Neural crest cell (in vitro differentiated cells): ENCODE measurements at regions not wholly inside any gene's neighbourhood (a gene's known extent, or its start where the extent isn't known, plus 50 kb on each side); places are given as distances from the start of the nearest gene placed in this dataset.

Experiments
- DNase-seq: peaks from one replicate; pipeline ENCODE4 v3.0.0; 2021; ENCODE audit warnings: low read depth, mixed read lengths, low spot score
- H3K27ac Mint-ChIP-seq: one replicate; pipeline ENCODE4 v1.8.0; 2021; ENCODE audit warnings: mild to moderate bottlenecking, mixed read lengths; ENCODE audit not compliant: unreplicated experiment
- H3K27me3 Mint-ChIP-seq: 2 replicates; pipeline ENCODE4 v1.8.0; 2021; ENCODE audit warnings: low read depth, mild to moderate bottlenecking, mixed read lengths
- H3K36me3 Mint-ChIP-seq: 2 replicates; pipeline ENCODE4 v1.8.0; 2021; ENCODE audit warnings: low read depth, mild to moderate bottlenecking, mixed read lengths
- H3K4me1 Mint-ChIP-seq: 2 replicates; pipeline ENCODE4 v1.8.0; 2021; ENCODE audit warnings: mixed read lengths
- H3K4me3 Mint-ChIP-seq: one replicate; pipeline ENCODE4 v1.8.0; 2021; ENCODE audit warnings: mild to moderate bottlenecking, mixed read lengths
- H3K9me3 Mint-ChIP-seq: 2 replicates; pipeline ENCODE4 v1.8.0; 2021; ENCODE audit warnings: mixed read lengths
- TF ChIP-seq, protein P1 (sequence below): fragments of 200-600 bp; sonication (generic); conservative IDR thresholded peaks from 2 replicates; pipeline ENCODE4 v1.5.0; 2021; ENCODE audit warnings: antibody characterized with exemption, mild to moderate bottlenecking

DNA sequence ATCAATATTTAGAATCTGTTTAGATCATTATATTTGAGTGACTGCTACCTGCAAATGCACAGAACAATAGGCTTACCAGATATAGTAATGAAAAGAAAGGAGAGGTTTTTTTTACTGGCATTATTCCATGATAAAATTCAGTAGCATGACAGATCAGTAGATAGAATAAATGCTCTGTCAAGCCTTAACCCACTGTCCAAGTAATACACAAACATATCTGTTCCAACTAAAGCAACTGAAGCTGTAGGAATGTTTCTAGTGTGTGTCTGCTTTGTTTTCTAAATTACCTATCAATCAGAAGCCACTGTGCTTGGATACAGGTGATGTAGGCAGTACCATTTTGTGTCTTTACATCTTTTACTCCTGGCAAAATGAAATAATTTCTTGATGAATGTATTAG is 604.6 kb downstream of the PCDH7 start:
- DNase-seq: no peak
- TF ChIP-seq, protein P1, sequence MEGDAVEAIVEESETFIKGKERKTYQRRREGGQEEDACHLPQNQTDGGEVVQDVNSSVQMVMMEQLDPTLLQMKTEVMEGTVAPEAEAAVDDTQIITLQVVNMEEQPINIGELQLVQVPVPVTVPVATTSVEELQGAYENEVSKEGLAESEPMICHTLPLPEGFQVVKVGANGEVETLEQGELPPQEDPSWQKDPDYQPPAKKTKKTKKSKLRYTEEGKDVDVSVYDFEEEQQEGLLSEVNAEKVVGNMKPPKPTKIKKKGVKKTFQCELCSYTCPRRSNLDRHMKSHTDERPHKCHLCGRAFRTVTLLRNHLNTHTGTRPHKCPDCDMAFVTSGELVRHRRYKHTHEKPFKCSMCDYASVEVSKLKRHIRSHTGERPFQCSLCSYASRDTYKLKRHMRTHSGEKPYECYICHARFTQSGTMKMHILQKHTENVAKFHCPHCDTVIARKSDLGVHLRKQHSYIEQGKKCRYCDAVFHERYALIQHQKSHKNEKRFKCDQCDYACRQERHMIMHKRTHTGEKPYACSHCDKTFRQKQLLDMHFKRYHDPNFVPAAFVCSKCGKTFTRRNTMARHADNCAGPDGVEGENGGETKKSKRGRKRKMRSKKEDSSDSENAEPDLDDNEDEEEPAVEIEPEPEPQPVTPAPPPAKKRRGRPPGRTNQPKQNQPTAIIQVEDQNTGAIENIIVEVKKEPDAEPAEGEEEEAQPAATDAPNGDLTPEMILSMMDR: no peak
- H3K27ac Mint-ChIP-seq: no peak overlapping the region
- H3K4me3 Mint-ChIP-seq: no peak overlapping the region
- no peaks in the 10 kb centered on the region for H3K27me3 Mint-ChIP-seq
- no peaks in the 10 kb centered on the region for H3K36me3 Mint-ChIP-seq
- H3K4me1 Mint-ChIP-seq: no peaks in the 10 kb centered on the region
- H3K9me3 Mint-ChIP-seq: no peaks in the 10 kb centered on the region

DNA sequence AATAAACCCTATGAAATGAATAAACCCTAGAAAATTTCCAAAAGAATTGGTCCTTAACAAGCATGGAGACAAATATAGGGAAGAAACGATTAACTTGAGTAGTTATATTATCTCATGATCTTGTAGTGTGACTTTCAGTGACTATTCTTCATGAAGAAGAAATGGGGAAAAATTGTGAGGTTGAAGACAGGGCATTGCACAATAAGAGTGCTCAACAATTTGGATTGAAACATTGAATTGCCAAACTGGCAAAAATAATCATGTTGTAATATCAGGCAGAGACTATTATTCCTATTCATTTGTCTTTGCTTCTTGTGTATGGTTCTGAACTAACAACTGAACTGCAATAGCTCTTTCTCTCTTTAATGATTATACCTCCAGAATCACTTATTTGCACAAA is 605.1 kb downstream of the PCDH7 start:
- no peaks in the 10 kb centered on the region for H3K4me1 Mint-ChIP-seq
- peaks cover 2% of the 10 kb centered on the region for H3K9me3 Mint-ChIP-seq
- TF ChIP-seq, protein P1: no peak
- no peak for DNase-seq
- no peaks in the 10 kb centered on the region for H3K36me3 Mint-ChIP-seq
- no peak overlapping the region for H3K27ac Mint-ChIP-seq
- H3K27me3 Mint-ChIP-seq: no peaks in the 10 kb centered on the region
- H3K4me3 Mint-ChIP-seq: no peak overlapping the region

DNA sequence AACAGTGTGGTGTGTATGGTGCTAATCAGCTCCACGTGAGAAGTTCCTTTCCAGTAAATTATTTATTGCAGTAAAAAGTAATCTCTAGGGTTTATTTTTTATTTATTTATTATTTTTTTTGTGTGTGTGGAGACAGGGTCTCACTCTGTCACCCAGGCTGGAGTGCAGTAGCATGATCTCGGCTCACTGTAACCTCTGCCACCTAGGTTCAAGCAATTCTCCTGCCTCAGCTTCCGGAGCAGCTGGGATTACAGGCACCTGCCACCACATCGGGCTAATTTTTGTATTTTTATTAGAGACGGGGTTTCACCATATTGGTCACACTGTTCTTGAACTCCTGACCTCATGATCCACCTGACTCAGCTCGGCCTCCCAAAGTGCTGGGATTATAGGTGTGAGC is 606.9 kb downstream of the PCDH7 start:
- no peaks in the 10 kb centered on the region for H3K27me3 Mint-ChIP-seq
- peaks cover 3% of the 10 kb centered on the region for H3K4me1 Mint-ChIP-seq
- TF ChIP-seq, protein P1: no peak
- no peak overlapping the region for H3K27ac Mint-ChIP-seq
- no peaks in the 10 kb centered on the region for H3K36me3 Mint-ChIP-seq
- H3K4me3 Mint-ChIP-seq: no peak overlapping the region
- peaks cover 5% of the 10 kb centered on the region for H3K9me3 Mint-ChIP-seq
- DNase-seq: no peak

GRCh38 chr4:31328932-31329331 is 608.8 kb downstream of the PCDH7 start:
- peaks cover 5% of the 10 kb centered on the region for H3K9me3 Mint-ChIP-seq
- H3K4me3 Mint-ChIP-seq: no peak overlapping the region
- DNase-seq: no peak
- H3K36me3 Mint-ChIP-seq: no peaks in the 10 kb centered on the region
- H3K27me3 Mint-ChIP-seq: no peaks in the 10 kb centered on the region
- no peak overlapping the region for H3K27ac Mint-ChIP-seq
- H3K4me1 Mint-ChIP-seq: peaks cover 4% of the 10 kb centered on the region
- TF ChIP-seq, protein P1: no peak

DNA sequence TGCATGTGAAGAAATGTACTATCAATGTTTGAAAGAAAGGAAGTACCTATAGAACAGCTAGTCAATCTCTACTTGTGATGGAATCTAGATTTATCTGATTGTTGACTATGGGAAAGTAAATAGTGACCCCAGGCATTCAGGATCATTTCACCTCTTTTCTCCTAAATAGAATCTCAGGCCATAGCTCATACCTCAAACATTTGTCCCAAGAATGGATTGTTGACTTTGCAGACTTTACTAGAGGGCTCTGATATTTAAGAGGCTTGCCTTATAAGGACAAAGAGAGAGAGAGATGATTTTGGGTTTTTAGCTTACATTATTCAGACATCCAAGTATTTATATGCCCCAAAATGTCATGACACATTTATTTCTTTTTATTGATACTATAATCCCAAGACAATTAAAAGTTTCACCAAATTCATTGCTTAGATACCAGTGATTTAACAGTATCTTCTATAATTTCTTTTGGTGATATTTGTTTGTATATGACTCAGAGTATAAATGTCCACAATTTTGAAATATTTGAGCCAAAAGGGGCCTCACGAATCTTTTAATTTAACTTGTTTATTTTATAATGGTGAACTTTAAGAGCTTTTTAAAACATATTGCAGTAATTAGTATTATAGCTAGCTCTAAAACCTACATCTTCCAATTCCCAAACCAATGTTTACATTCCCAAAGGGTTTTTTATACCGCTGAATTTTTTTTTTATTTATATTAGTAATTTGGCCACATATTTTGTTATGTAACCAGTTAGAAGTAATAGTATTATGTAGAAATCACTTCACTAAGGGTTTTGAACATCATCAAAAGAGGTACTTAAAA is 614.1 kb downstream of the PCDH7 start:
- Mint-ChIP-seq H3K36me3 (no peaks in the 10 kb centered on the region), H3K27me3 (no peaks in the 10 kb centered on the region), H3K4me3 (no peak overlapping the region), H3K9me3 (peaks cover 5% of the 10 kb centered on the region), H3K27ac (no peak overlapping the region), H3K4me1 (peaks cover 4% of the 10 kb centered on the region)
- DNase-seq: no peak
- TF ChIP-seq, protein P1: no peak
